ENCODE measurements at regions not wholly inside any gene's neighbourhood (a gene's known extent, or its start where the extent isn't known, plus 50 kb on each side); places are given as distances from the start of the nearest gene placed in this dataset.

GRCh38 chr11:123301013-123301591 is 106.1 kb upstream of the CLMP start:
- Mint-ChIP-seq H3K9me3 (no peaks in the 10 kb centered on the region), H3K27me3 (ENCODE audit: low read depth) (peaks cover 54% of the 10 kb centered on the region), H3K36me3 (ENCODE audit: low read depth) (no peaks in the 10 kb centered on the region), H3K27ac (no peak overlapping the region), H3K4me3 (peak overlapping the region; percentile 51 to 61 (median 55)), H3K4me1 (peaks cover 18% of the 10 kb centered on the region)
- no peak for TF ChIP-seq CTCF (IDR thresholded peaks at IDR 0.05; ENCODE audit: unreplicated experiment in 3 of 3)

- no peaks in the 10 kb centered on the region for H3K9me3 Mint-ChIP-seq
- no peak overlapping the region for H3K27ac Mint-ChIP-seq
- peaks cover 18% of the 10 kb centered on the region for H3K4me1 Mint-ChIP-seq
- no peak for TF ChIP-seq CTCF (IDR thresholded peaks at IDR 0.05; ENCODE audit: unreplicated experiment in 3 of 3)
- H3K4me3 Mint-ChIP-seq = no peak overlapping the region
- H3K27me3 Mint-ChIP-seq (ENCODE audit: low read depth) = peaks cover 54% of the 10 kb centered on the region
- H3K36me3 Mint-ChIP-seq (ENCODE audit: low read depth) = no peaks in the 10 kb centered on the region
Measured at GRCh38 chr11:123299721-123300120, 104.7 kb upstream of the CLMP start.

DNA sequence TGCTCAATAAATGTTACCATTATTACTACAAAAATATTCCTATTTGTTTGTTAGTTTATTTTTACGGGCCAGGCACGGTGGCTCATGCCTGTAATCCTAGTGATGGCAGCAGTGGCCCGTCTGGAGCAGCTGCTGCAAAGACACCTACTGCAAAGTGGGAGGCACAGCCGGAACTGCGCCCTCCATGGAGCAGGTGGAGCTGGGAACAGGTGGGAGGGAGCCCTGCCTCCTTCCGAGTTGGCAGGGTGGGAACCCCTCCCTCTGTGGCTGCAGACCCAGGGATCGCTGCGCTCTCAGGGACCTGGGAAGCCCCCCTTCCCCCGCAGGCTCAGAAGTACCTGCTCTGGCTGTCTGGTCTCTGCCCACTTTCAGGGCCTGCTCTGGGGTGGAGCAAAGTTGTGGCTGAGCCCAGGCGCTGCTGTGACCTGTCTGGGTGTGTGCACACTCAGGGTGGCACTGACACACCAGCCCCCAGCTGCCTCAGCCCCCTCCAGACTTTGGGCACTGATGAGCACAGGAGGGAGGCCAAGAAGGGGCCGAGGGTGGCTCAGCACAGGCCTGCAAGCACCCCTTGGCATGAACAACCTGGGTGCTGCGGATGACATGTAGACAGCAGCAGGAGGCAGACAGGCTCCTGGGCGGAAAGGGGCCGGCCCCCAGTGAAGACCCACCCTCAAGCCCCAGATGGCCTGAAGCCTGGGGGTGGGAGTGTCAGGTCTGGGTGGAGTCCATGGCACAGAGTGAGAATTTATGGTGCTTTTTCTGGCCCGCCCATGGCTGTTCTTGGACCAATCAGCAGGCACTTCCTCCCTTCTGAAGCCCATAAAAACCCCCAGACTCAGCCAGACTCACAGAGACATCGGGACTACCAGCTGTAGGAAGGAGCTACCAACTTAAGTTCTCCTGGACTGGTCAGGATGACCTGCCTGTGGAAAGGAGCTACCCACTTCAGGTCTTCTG is 103.7 kb upstream of the CLMP start:
- Mint-ChIP-seq H3K4me3 (no peak overlapping the region), H3K27ac (no peak overlapping the region), H3K27me3 (ENCODE audit: low read depth) (peaks cover 44% of the 10 kb centered on the region), H3K9me3 (no peaks in the 10 kb centered on the region), H3K36me3 (ENCODE audit: low read depth) (no peaks in the 10 kb centered on the region), H3K4me1 (peaks cover 18% of the 10 kb centered on the region)
- TF ChIP-seq CTCF (IDR thresholded peaks at IDR 0.05; ENCODE audit: unreplicated experiment in 3 of 3) = no peak

DNA sequence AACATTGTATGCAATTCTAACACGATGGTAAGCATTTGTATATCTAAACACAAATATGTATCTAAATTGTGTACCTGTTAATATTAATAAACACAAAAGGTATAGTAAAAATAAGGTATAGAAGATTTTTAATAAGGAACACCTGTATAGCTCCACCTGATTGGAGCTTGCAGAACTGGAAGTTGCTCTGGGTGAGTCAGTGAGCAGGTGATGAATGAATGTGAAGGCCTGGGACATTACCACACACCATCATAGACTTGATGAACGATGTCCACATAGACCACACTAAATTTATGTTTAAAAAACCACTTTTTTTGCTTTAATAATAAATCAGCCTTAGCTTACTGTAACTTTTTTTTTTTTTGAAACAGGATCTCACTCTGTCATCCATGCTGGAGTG is 97.6 kb upstream of the CLMP start:
- Mint-ChIP-seq H3K4me1 (peaks cover 4% of the 10 kb centered on the region), H3K27ac (no peak overlapping the region), H3K4me3 (no peak overlapping the region), H3K9me3 (no peaks in the 10 kb centered on the region), H3K27me3 (ENCODE audit: low read depth) (peaks cover 7% of the 10 kb centered on the region), H3K36me3 (ENCODE audit: low read depth) (no peaks in the 10 kb centered on the region)
- no peak for TF ChIP-seq CTCF (IDR thresholded peaks at IDR 0.05; ENCODE audit: unreplicated experiment in 3 of 3)

DNA sequence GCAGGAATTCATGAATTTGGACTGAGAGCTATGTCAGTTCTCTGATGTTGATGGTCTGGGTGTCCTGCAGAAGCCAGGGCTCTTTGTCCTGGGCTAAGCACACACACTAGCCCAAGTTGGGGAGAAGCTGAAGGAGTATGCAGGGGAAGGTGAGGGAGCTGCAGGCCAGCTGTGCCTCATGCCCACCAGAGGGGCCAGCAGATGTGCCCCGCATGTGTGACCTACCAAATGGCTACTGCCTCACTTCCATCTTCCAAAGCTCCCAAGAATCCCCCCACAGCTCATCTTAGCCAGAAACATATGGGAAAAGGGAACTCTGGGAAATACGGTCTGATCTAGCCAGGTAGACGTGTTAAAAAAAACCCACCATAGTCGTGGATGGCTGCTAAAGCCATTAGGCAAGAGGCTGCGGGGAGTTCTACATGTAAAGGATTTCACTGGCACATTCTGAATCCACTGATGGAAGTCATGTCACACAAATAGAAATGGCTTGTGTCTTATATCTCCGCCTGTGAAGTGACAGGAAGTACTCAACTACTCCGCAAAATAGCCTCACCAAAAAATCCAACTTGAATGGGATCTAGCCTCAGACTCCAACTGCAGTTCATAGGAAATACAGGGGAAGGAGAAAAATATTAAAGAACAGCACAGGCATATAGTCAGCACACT is 96.3 kb upstream of the CLMP start:
- H3K27me3 Mint-ChIP-seq (ENCODE audit: low read depth) = peaks cover 8% of the 10 kb centered on the region
- H3K4me1 Mint-ChIP-seq = no peaks in the 10 kb centered on the region
- no peaks in the 10 kb centered on the region for H3K36me3 Mint-ChIP-seq (ENCODE audit: low read depth)
- no peak overlapping the region for H3K27ac Mint-ChIP-seq
- no peak overlapping the region for H3K4me3 Mint-ChIP-seq
- H3K9me3 Mint-ChIP-seq = no peaks in the 10 kb centered on the region
- no peak for TF ChIP-seq CTCF (IDR thresholded peaks at IDR 0.05; ENCODE audit: unreplicated experiment in 3 of 3)

Measured in nephron (organoid).